OCI-LY3 (cell line): ENCODE measurements at regions not wholly inside any gene's neighbourhood (a gene's known extent, or its start where the extent isn't known, plus 50 kb on each side); places are given as distances from the start of the nearest gene placed in this dataset.

Experiments used
- H2AFZ ChIP-seq: fragments of 200-600, 300-600 bp; shearing (Covaris generic); 2 replicates; pipeline ENCODE4 v1.6.0; 2014; ENCODE audit warnings: antibody characterized with exemption, low read depth, low read length
- H3K27ac ChIP-seq: fragments of 200-600, 300-600 bp; sonication (generic); 2 replicates; pipeline ENCODE4 v1.5.1; 2014; ENCODE audit warnings: mild to moderate bottlenecking, low read length, moderate library complexity, mixed read lengths
- H3K27me3 ChIP-seq: fragments of 200-600, 300-600 bp; sonication (generic); 2 replicates; pipeline ENCODE4 v1.6.1; 2014; ENCODE audit warnings: low read depth, low read length, mixed read lengths
- H3K36me3 ChIP-seq: fragments of 200-600, 300-600 bp; sonication (generic); replicated peaks from 2 replicates; pipeline ENCODE3; 2014; ENCODE audit warnings: low read depth, low read length, mixed read lengths
- H3K4me1 ChIP-seq: fragments of 300-600, 200-600 bp; sonication (generic); 2 replicates; pipeline ENCODE4 v1.6.1; 2014; ENCODE audit warnings: low read length, mixed read lengths
- H3K4me2 ChIP-seq: fragments of 200-600, 300-600 bp; sonication (generic); 2 replicates; pipeline ENCODE4 v1.6.1; 2014; ENCODE audit warnings: low read length, mixed read lengths
- H3K4me3 ChIP-seq: fragments of 300-600, 200-600 bp; sonication (generic); 2 replicates; pipeline ENCODE4 v1.5.1; 2014; ENCODE audit warnings: antibody characterized with exemption, mild to moderate bottlenecking, low read length, moderate library complexity
- H3K79me2 ChIP-seq: fragments of 300-600, 200-600 bp; shearing (Covaris generic); 2 replicates; pipeline ENCODE4 v1.6.1; 2014; ENCODE audit warnings: mild to moderate bottlenecking, low read length, mixed read lengths
- H3K9ac ChIP-seq: fragments of 300-600, 200-600 bp; shearing (Covaris generic); 2 replicates; pipeline ENCODE4 v1.6.0; 2014; ENCODE audit warnings: mild to moderate bottlenecking, low read length, moderate library complexity
- H3K9me3 ChIP-seq: fragments of 200-600, 300-600 bp; shearing (Covaris generic); 2 replicates; pipeline ENCODE4 v1.6.1; 2014; ENCODE audit warnings: low read length, mixed read lengths; ENCODE audit not compliant: insufficient read depth
- H4K20me1 ChIP-seq: fragments of 200-600, 300-600 bp; sonication (generic); 2 replicates; pipeline ENCODE4 v1.6.1; 2016; ENCODE audit warnings: low read length, mixed read lengths; ENCODE audit not compliant: insufficient read depth
- CTCF ChIP-seq: fragments of 200-600, 300-600 bp; sonication (generic); IDR thresholded peaks from 2 replicates; pipeline ENCODE4 v1.5.1; 2014; ENCODE audit warnings: antibody characterized with exemption, low read length, low read depth
- EZH2phosphoT487 ChIP-seq: fragments of 200-600 bp; shearing (Covaris generic); IDR thresholded peaks from 2 replicates; pipeline ENCODE4 v1.6.1; 2018; ENCODE audit warnings: antibody characterized with exemption, mixed run types, low read depth

- Histone ChIP-seq H3K9me3 (no peaks in the 10 kb centered on the region), H3K36me3 (no peaks in the 10 kb centered on the region), H3K4me1 (peaks cover 14% of the 10 kb centered on the region), H3K4me2 (no peak overlapping the region), H3K27ac (no peak overlapping the region), H4K20me1 (no peaks in the 10 kb centered on the region), H3K27me3 (peaks cover 27% of the 10 kb centered on the region), H3K4me3 (no peak overlapping the region), H2AFZ (no peak overlapping the region), H3K79me2 (no peaks in the 10 kb centered on the region), H3K9ac (no peak overlapping the region)
- TF ChIP-seq EZH2phosphoT487 = no peak
- no peak for TF ChIP-seq CTCF
Measured at GRCh38 chr17:77074681-77075080, 66.1 kb upstream of the SEC14L1 start.

GRCh38 chr17:77076124-77076830 lies 64.5 kb upstream of the SEC14L1 start:
- Histone ChIP-seq H2AFZ (peak overlapping the region; percentile 13; the same call in 1 of the 2 replicates), H3K9me3 (no peaks in the 10 kb centered on the region), H3K4me3 (no peak overlapping the region), H3K27me3 (peaks cover 22% of the 10 kb centered on the region), H3K4me1 (peaks cover 17% of the 10 kb centered on the region), H3K27ac (no peak overlapping the region), H3K36me3 (no peaks in the 10 kb centered on the region), H3K4me2 (no peak overlapping the region), H3K79me2 (no peaks in the 10 kb centered on the region), H3K9ac (no peak overlapping the region), H4K20me1 (no peaks in the 10 kb centered on the region)
- TF ChIP-seq CTCF = no peak
- no peak for TF ChIP-seq EZH2phosphoT487

GRCh38 chr17:77083531-77083930 lies 57.2 kb upstream of the SEC14L1 start:
- Histone ChIP-seq H3K4me3 (no peak overlapping the region), H3K79me2 (peaks cover 7% of the 10 kb centered on the region; the same call in 1 of the 2 replicates), H4K20me1 (no peaks in the 10 kb centered on the region), H2AFZ (no peak overlapping the region), H3K27me3 (no peaks in the 10 kb centered on the region), H3K27ac (no peak overlapping the region), H3K9ac (no peak overlapping the region), H3K4me1 (peaks cover 42% of the 10 kb centered on the region), H3K9me3 (no peaks in the 10 kb centered on the region), H3K36me3 (no peaks in the 10 kb centered on the region), H3K4me2 (no peak overlapping the region)
- no peak for TF ChIP-seq CTCF
- no peak for TF ChIP-seq EZH2phosphoT487

- Histone ChIP-seq H3K27me3 (no peaks in the 10 kb centered on the region), H3K27ac (no peak overlapping the region), H2AFZ (peak overlapping the region; percentile 100; the same call in 1 of the 2 replicates), H3K9ac (no peak overlapping the region; the same call in 1 of the 2 replicates), H3K4me1 (peaks cover 41% of the 10 kb centered on the region), H3K4me2 (peak overlapping the region; percentile 86), H4K20me1 (no peaks in the 10 kb centered on the region), H3K4me3 (peak overlapping the region; percentile 71), H3K9me3 (no peaks in the 10 kb centered on the region), H3K36me3 (peaks cover 9% of the 10 kb centered on the region), H3K79me2 (peaks cover 31% of the 10 kb centered on the region)
- no peak for TF ChIP-seq CTCF
- TF ChIP-seq EZH2phosphoT487 = no peak
Measured at GRCh38 chr17:77085926-77086432, 54.8 kb upstream of the SEC14L1 start.
